Islet of Langerhans (tissue), 1 donor: ENCODE measurements at regions not wholly inside any gene's neighbourhood (a gene's known extent, or its start where the extent isn't known, plus 50 kb on each side); places are given as distances from the start of the nearest gene placed in this dataset.

Experiments
- FAIRE-seq: peaks from one replicate; lab custom pipeline; 2011; peaks lifted over from hg19 to GRCh38; lab: Jason Lieb, UNC

DNA sequence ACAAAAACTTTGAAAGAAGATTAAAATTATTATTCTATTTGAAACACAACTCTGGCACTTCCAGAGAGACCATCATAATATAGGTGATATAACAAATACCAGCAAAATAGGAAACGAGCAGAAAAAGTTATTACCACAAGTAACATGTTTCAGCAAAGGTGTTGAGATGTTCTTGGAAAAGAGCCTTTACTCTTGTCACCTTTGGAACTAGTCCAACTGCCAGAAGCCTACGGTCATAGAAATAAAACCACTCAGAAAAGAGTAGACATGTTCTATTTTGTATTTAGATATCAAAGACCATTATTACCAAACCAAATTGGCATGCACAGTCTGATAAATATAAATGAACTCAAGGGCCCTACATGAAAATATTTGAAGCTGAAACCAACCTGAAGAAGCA lies 145.0 kb upstream of the DMAC1 start:
- FAIRE-seq, result no peak

DNA sequence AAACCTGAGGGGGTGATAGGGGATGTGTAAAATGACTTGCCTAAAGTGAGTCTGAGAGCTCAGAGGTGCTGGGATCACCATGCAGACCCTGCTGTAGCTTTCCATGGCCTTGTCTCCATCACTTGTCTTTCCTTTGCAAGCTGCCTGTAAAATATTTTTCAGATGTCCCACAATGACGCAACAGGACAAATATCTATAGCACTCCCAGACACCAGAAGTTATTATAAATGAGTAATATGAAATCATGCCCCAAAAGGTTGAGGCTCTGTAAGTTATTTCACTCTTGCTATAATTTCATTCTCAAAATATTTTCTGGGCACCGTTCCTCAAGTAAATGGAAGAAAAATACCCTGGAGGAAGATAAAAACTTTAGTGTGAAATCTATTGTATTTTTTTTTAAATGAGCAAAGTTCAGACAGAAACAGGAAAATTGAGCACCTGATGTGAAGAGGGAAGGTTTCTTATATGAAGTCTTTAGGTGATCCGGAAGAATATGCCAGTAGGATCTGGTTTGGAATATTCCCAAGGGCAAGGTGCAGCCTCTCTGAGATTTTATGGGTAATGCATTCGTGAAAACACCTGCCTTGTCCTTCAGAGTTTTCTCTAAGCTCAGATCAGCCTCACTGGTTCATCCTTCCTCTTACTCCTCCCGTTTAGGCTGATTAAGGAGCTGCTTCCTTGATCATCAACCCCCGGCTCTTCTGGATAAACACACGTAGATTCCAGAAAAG lies 138.3 kb upstream of the DMAC1 start:
- no peak for FAIRE-seq

DNA sequence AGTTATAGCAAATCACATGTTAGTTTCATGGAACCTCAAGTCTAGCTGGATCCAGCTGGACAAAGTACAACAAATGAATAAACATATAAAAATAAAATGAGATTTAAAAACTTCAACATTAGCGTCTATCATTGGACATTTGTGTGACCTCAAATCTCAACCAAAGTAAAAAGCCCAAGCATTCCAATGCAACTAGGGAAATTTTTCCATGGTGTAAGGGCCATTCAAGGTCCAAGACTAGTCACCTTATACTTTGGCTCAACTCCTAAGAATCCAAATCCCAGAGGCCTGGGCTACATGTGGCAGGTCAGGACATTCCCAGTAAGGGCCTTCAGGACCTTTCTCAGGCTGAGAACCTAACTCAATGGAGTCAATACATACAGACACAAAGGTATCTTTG lies 137.4 kb upstream of the DMAC1 start:
- FAIRE-seq, result no peak

DNA sequence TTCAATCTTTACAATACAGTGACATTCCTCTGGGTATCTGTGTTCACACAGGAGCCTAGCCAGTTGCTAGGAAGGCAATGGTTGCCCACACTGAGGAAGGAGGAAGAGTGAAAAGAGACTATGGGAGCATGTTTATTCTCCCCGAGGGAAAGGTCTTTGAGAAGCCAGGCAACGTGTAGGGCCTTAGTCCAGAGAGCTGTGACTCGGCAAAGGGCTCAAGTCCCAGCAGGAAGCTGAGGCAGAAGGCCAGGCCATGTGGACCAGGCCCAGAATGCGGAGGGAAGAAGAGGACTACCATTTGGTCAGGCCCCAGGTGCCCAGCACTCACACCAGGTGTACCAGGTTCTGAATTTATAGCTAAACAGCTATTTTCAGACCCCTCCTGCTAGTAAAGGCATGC lies 136.6 kb upstream of the DMAC1 start:
- FAIRE-seq, result no peak

DNA sequence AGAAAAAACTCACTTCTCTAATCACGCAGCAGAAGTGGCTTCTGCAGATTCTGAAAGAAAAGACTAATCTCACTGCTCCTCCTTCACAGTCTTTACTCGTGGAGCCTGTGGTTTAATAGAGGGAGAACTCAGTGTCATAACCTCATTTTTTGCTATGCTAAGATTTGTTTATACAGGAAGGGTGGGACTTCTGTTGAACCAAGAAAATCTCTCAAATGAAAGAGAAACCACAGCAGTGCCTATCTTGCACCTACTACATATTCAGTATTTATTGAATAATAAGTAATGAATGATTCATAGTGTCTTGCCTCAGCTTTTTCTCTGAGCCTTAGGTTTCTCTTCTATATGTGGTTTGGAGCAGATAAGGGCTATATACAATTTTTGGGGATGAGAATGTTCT lies 136.1 kb upstream of the DMAC1 start:
- FAIRE-seq, result no peak

DNA sequence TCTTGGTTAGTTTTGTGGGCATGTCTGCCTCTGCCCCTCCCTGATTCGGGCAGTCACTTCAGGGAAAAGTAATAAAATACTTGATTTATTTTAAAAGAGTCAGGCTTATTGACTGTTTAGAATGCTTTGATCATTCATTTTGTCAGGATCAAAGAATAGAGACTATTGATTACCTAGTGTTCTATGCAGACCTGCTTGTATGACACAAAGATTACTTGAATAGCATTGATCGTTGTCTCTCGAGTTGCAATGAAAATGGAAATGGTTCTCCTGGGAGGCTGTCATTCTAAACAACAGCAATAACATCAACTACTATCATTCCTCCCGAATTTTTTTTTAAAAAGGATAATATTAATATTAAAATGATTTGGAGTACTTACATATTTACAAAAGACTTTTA lies 133.2 kb upstream of the DMAC1 start:
- no peak for FAIRE-seq

DNA sequence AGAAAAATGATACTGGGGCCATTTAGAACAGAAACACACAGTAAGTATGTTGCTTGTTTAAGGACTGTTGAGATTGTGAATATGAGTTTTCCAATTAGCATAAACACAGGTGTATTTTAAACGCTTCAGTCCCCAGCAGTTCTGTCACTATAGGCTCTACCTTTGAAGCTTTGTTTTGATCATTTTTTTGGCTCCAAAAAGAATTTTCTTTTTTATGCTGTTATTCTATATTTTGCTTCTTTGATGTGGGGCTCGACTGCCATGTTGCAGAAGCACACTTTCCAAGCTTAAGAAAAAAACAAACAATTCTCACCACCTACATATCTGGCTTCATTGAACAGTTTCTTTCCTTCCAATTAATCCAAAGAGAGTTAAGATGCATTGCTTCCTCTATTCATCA lies 131.0 kb upstream of the DMAC1 start:
- no peak for FAIRE-seq

DNA sequence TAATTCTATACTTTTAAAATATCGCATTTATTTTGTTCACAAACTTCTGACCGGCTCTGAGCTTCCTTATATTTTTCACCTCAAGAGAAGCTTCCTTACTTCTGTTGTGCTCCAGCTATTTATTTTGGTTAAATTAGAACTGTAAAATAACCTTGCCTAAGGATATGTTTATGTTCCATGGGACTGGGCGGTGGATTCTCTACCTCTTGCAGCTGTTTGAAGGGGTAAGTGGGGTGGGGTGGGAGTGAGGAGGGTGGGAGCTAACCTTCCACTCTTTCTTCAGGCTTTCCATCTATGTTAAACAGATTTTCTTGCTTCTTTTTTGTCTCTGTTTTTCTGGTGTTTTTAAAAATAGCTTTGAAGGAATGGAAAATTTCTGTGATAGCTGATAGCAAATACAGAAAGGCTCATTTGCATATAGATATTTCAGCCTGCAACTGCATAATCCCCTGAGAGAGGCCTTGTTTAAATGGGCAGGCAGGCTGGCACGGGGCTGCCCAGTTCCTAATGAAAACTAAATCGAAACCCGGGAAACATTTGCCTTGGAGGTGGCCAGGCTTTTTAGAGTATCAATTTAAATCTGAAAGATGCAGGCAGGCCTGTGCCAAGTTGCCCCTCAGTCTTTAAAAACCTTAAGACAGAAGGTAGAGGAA lies 122.1 kb upstream of the DMAC1 start:
- FAIRE-seq, result no peak

DNA sequence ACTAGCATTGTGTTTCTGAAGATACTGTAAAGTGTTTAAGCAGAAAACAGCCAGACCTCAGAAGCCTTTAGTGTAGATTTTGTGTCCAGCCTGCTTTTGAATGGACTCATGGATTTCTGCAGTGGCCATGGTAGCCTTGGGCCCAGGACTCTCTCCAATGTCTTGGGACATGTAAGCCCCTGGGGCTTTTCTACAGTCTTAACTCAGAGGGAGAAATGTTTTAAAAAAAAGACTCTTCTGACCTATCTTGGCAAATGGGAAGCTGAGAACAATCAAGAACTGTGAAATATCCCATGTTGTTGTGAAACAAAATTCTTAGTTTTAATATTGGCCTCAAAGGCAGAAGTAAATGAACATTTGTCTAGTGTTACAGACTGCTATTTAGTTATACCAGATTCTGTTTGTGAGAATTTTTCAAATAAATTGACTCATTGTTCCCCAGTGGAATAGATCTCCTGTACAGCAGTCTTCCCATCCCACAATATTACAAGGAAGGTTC lies 112.5 kb upstream of the DMAC1 start:
- FAIRE-seq, result no peak

DNA sequence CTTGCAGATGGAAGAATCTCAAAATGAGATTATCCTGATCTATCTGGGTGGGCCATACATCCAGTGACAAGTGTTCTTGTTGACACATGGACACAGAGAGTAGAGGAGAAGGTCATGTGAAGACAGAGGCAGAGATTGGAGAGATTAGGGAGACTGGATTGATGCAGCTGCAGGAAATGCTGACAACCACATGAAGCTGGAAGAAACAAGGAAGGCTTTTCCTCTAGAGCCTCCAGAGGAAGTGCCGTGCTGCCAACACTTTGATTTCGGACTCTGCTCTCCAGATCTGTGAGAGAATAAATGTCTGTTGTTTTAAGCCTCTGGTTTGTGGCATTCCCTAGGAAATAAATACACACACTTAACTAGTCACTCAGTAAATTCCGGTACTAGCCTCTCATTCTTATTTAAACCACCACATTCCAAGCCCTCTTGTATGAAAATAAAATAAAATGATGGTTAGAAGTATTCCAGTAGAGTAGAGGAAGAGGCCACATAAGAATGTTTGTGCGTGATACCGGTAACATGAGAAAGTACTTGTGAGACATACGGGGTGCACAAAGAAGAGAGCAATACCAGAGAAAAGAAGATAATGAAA lies 110.9 kb upstream of the DMAC1 start:
- no peak for FAIRE-seq

DNA sequence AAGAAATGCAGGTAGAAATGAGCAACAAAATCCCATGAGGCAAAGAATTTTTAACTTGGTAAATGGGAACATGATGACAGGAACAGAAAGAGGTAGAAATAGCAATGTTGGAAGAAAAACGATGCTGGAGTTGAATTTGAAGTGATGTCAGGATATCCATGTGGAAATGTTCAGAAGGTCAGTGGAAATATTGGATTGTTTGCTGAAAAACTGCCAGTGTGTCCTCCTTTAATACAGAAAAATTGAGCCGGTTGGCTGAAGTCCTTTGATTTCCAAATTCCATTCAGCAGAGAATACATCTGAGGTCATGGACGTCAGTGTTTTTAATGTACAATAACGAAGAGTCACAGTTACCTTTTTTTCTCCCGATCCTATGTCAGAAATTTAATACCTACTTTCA lies 110.0 kb upstream of the DMAC1 start:
- FAIRE-seq, result no peak

DNA sequence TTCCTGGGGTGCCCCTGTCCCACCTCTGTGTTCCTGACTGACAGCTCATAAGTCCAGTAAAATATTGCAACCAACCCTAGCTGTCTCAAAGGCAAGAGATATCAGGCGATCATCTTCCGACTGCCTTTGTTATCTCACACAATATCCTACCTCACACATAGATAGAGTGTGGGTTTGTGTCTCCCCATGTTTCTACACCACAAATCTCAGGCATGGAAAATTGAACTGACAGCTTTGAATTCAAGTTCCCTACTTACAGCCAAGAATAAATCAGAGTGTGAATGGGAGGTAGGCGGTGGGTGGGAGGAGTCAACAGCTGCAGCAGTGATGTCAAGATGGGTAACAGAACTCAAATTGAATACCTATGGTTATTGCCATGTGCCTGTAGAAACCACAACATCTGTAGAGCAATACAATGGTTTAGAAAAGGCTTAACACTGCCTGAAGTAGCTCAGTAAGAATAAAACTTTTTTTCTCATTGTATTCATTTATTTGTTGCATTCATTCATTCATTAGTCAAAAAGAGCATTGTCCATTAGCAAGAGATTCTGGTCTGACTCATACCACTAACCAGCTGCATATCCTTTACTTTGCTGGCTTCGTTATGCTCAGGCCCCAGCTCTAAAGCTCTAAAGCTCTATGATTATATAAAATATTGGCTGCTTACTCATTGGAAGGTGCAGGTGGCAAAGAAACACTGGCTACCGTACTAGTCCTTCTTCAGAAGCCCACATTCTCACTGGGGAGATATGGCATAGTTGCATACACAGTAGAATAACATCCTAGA lies 108.2 kb upstream of the DMAC1 start:
- FAIRE-seq, result no peak

DNA sequence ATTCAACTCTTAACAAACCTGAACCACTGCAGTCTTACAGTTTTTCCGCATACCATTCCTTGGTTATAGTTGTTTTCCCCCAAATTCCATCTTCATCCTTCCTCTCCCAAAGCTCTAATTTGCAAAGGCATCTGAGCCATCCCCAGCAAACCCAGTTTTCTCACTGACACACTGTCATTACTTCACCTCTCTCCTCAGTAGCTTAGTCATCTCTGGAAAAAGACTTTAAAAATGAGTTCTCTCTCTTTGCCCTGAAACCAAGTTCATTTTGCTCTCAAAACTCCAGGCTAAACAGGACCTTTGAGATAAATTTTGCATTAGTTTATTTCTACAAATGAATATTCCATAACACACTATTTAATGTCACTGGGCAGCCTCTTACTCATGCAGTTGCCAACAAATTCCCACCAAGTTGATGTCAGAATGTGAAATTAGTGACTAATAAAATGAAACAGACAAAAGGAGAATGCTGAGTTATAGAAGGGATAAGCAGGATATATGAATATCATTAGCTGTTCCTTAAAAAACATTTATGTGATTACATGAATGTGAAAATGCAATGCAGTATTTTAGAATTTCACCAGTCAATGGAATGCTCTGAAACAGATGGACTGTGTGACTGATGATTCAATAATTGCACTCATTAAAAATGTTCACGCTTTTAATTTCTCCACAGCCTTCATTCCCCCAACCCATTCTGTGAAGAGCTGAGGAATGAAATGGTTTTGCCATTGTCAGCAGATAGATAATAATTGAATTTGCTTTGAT lies 107.4 kb upstream of the DMAC1 start:
- FAIRE-seq, result no peak

DNA sequence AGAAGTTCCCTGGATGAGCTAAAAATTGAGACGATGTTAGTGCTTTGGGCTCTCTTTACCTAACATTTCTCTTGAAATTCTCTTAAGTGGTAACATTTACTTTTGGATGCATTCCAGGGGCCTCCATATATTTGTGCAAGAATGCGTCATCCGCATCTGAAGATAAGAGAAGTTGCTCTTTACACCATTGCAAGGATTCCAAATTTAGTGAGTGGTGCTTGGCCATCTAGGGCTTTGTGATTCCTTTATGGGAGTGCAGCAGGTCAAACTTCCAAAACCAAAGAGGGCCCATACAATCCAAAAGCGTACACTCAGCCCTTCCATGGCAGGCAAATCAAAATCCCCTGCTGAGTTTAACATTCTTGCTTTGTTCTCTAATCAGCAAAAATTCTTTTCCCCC lies 102.0 kb upstream of the DMAC1 start:
- FAIRE-seq, result no peak

DNA sequence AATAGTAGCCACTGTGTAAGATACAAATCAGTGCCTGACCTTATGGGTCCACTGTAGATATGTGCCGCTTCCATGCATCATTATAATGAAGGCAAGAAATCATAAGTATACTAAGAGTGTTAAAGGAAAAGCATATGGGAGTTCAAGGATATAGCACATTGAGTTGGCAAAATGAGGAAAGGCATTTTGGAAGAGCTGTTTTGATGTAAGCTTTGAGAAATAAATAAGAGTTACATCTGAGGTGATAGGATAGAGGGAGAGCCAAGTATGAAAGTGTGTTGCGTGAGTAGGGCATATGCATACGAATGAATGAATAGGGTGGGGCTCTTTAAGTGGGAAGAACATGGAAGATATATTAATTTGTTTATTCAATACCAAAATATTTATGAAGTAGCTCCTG lies 101.0 kb upstream of the DMAC1 start:
- no peak for FAIRE-seq

DNA sequence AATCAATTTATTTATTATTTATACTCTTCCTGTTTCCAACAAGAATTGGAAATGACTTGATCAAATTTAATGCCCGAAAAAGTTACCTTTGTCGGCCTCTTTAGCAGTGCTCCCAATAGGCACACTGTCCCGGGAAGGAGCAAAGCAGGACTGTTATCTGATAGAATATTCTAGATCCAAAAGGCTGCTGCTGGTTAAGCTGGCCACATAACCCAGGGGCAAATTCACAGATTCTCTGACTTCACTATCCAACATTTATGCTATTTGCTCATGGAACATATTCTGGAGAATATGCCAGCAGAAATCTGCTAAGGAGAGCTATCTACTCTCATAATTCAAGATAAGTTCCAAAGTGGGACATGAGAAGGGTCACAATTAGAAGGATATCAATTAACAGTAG lies 100.2 kb upstream of the DMAC1 start:
- FAIRE-seq, result no peak

DNA sequence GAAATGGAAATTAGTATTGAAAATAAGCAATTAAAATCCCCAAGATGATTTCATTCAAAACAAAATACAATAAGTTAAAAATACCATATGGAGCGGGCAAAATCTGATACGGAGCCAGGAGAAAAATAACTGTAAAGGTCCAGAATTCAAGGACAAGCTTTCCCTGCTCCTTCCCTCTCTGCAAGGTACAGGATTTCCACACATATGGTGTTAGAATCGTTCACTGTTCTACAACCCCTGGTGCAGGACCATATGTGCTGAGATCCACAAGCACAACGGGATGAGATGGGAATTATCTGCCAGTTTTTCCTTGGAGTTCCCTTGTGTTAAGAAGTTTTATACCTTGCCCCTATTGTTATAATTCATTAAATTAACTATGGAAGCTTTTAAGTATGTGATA lies 94.7 kb upstream of the DMAC1 start:
- FAIRE-seq, result no peak

DNA sequence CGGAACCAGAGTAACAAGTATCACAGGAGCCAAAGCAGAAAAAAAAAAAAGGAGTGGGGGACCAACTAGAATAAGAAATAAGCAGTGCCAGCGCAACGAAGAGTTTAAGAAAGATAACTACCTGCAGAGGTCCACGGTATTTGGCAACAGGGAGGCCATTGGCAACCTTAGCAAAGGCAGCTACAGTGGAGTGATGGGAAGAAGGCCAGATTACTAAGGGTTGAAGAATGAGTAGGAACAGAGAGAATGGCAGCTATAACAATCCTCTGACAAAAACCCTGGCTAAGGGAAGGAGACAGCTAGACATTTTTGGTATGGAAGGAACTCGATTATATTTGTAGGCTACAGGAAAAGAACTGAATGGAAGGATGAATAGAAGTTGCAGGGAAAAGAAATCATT lies 93.4 kb upstream of the DMAC1 start:
- FAIRE-seq, result no peak

DNA sequence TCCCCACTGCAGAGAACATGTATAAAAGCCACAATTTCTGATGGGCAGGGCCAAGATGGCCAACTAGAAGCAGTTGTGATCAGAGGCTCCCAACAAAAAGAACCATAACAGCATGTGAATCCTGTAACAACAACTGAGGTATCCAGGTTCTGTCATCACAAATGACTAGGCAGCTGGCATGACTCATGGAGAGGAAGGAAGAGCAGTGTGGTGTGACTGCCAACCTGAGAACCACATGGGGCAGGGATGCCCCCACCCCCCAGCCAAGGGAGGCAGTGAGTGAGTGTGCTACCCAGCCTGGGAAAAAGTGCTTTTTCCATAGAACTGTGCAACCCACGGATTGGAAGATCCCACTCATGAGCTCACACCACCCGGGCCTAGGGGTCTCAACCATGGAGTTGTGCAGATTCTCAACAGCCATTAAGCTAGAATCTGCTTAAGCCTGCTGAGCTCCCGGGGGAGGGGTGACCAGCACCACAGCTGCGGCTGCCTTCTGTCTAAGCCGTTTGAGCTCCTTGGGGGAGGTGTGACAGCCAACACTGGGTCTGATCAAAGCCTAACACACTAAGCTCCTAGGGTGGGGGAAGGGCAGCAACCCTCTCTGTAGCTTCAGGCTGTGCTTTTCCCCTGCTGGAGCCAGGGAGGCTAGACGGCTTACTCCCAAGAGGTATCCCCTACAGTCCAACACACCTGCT lies 80.1 kb upstream of the DMAC1 start:
- no peak for FAIRE-seq

DNA sequence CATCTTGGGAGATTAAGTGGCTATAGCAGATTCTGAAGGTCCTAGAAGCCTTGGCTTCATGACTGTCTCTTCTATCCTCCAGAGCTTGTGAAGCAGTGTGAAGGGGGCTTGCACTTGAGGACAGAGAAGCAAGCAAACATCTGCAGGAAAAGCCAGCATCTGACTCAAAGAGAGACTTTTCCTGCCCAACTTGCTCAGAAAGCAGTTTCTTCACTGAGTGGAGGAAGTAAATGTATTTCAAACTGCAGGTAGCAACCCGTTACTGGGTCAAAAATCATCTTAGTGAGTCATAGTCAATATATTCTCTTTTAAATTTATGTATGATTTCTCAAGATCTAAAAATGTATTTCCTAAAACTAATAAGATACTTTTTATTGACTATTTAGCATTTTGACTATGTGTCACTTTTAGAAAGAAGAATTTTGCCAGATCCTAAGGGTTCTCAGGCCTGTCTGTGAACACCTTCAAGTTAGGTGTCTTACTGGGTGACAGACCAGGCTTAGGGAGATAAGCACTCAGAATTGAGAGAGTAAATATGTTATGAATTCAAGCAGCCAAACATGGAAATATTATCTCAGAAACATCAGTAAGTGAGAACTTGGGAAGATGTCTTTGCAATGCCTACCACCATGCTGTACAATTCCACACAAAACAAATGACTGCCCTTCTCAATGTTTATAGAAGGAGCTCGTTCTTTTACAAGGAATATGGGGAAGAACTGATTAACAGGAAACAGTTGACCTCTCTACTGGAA lies 72.6 kb upstream of the DMAC1 start:
- no peak for FAIRE-seq

DNA sequence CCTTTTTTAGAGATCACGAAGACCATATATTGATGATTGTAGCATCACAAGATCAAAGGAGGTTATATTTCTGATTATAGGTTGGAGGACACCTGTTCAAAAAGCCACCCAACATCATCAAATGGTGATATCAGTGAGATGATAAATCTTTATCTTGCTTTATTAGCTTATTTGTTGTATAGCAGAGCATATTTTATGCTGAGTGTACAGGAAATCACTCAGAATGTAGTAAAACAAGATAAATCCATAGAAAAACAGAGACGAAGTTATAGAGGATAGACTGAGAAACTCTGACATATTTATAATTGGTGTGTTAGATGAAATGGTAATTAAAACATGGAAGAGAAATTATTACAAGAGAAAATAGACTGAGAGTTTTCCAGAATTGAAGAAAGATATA lies 69.8 kb upstream of the DMAC1 start:
- no peak for FAIRE-seq
